OCI-LY7 (cell line): ENCODE measurements at regions not wholly inside any gene's neighbourhood (a gene's known extent, or its start where the extent isn't known, plus 50 kb on each side); places are given as distances from the start of the nearest gene placed in this dataset.
"Not testable (repeated sequence)": the region's sequence is repeated elsewhere in the genome, so short reads cannot be mapped to it uniquely, and the experiment has no call there.

ENCODE experiments used
- EZH2phosphoT487 ChIP-seq: fragments of 200-600 bp; sonication (generic); IDR thresholded peaks from 2 replicates; pipeline ENCODE4 v1.6.1; 2018; ENCODE audit warnings: low read depth, borderline replicate concordance, mild to moderate bottlenecking, mixed run types, antibody characterized with exemption, low read length, moderate library complexity, mixed read lengths
- TF ChIP-seq, protein P1 (sequence below): fragments of 200-600 bp; sonication (generic); conservative IDR thresholded peaks from 2 replicates; pipeline ENCODE4 v1.5.1; 2014; ENCODE audit warnings: mild to moderate bottlenecking, antibody characterized with exemption, low read length, moderate library complexity, mixed read lengths

DNA sequence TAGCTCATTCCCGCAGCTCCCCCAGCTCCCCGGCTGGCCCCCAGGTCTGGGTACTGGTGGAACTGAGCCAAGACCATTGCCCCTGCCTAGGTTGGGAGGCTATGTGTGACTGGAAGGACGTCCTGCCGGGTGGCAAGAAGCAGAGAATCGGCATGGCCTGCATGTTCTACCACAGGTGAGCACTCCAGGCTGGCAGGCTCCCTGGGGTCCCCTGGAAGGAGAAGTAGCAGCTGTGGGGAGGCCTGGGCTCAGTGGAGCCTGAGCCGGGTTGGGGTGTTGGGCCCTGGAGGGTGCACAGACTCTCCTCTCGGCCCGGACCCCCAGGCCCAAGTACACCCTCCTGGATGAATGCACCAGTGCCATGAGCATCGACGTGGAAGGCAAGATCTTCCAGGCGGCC lies 202.6 kb downstream of the CCT8L2 start:
- not testable (repeated sequence) for TF ChIP-seq EZH2phosphoT487
- TF ChIP-seq, protein P1, sequence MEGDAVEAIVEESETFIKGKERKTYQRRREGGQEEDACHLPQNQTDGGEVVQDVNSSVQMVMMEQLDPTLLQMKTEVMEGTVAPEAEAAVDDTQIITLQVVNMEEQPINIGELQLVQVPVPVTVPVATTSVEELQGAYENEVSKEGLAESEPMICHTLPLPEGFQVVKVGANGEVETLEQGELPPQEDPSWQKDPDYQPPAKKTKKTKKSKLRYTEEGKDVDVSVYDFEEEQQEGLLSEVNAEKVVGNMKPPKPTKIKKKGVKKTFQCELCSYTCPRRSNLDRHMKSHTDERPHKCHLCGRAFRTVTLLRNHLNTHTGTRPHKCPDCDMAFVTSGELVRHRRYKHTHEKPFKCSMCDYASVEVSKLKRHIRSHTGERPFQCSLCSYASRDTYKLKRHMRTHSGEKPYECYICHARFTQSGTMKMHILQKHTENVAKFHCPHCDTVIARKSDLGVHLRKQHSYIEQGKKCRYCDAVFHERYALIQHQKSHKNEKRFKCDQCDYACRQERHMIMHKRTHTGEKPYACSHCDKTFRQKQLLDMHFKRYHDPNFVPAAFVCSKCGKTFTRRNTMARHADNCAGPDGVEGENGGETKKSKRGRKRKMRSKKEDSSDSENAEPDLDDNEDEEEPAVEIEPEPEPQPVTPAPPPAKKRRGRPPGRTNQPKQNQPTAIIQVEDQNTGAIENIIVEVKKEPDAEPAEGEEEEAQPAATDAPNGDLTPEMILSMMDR, result not testable (repeated sequence)
